GM12878 (cell line): ENCODE measurements at regions not wholly inside any gene's neighbourhood (a gene's known extent, or its start where the extent isn't known, plus 50 kb on each side); places are given as distances from the start of the nearest gene placed in this dataset.
A peak's percentile ranks its signal among the peaks of the same experiment; 100 is the strongest.

ENCODE experiments used
- ATAC-seq: fragments of 200-7000 bp; cut with Tn5 transposase; 3 replicates; pipeline ENCODE4 v1.9.1; 2020; ENCODE audit warnings: mild to moderate bottlenecking, moderate library complexity
- BruUV-seq: library from RNA; stranded (reverse); fragments of 400-500 nt; replicated peaks from 2 replicates; lab custom pipeline; 2021; lab: Mats Ljungman, UMichigan
- CTCF ChIA-PET: fragments of 300-600 bp; sonication (Branson Sonifier 250); formaldehyde crosslinking; extraction: SDS; loops from one replicate; lab custom pipeline; 2021; ENCODE audit warnings: inconsistent platforms; lab: Yijun Ruan, JAX
- POLR2A ChIA-PET: fragments of 350-600 bp; formaldehyde crosslinking; extraction: SDS; loops from one replicate; lab custom pipeline; 2021; ENCODE audit warnings: inconsistent platforms; lab: Charles Lee
- RAD21 ChIA-PET: fragments of 300-600 bp; sonication (Branson Sonifier 250); formaldehyde crosslinking; loops from one replicate; lab custom pipeline; 2023; ENCODE audit warnings: antibody characterized with exemption; ENCODE audit not compliant: unreplicated experiment; lab: Charles Lee
- SMC1A ChIA-PET: fragments of 300-600 bp; sonication (Branson Sonifier 250); formaldehyde crosslinking; loops from one replicate; lab custom pipeline; 2023; ENCODE audit not compliant: unreplicated experiment, uncharacterized antibody; lab: Charles Lee
- DNase-seq: peaks from one replicate; pipeline ENCODE4 v3.0.0-alpha.2; 2011; ENCODE audit warnings: low read depth, low spot score
- FAIRE-seq: peaks from 3 replicates; lab custom pipeline; 2011; peaks lifted over from hg19 to GRCh38; lab: Jason Lieb, UNC
- H2AFZ ChIP-seq: 2 replicates; pipeline ENCODE4 v1.6.0; 2011; ENCODE audit warnings: low read depth, low read length, control low read depth; ENCODE audit not compliant: control insufficient read depth
- H3K27ac ChIP-seq: 2 replicates; pipeline ENCODE4 v1.5.1; 2011; ENCODE audit warnings: control low read depth; ENCODE audit not compliant: control insufficient read depth, insufficient read depth
- H3K27me3 ChIP-seq, 2 experiments: replicated peaks in 1 of 2; 2 replicates each; pipeline versions ENCODE4 v1.6.0 to v1.6.1; 2011; ENCODE audit warnings: low read length in 1 of 2; ENCODE audit not compliant: control insufficient read depth in 2 of 2, insufficient read depth in 2 of 2
- H3K36me3 ChIP-seq, 2 experiments: 2 replicates each; pipeline ENCODE4 v1.5.1; 2011; ENCODE audit warnings: low read length in 1 of 2; ENCODE audit not compliant: control insufficient read depth in 2 of 2, insufficient read depth in 2 of 2
- H3K4me1 ChIP-seq: 2 replicates; pipeline ENCODE4 v1.6.1; 2011; ENCODE audit warnings: mild to moderate bottlenecking, low read length, moderate library complexity, mixed read lengths; ENCODE audit not compliant: control insufficient read depth, insufficient read depth
- H3K4me2 ChIP-seq: 2 replicates; pipeline ENCODE4 v1.6.0; 2011; ENCODE audit warnings: control low read depth; ENCODE audit not compliant: control insufficient read depth, insufficient read depth
- H3K4me3 ChIP-seq: fragments of 200-600 bp; sonication (generic); 2 replicates; pipeline ENCODE4 v1.5.1; 2016
- H3K79me2 ChIP-seq: 2 replicates; pipeline ENCODE4 v1.6.0; 2011; ENCODE audit warnings: low read length; ENCODE audit not compliant: control insufficient read depth, insufficient read depth
- H3K9ac ChIP-seq: 2 replicates; pipeline ENCODE4 v1.8.0; 2011; ENCODE audit warnings: low read length, control low read depth, mixed read lengths; ENCODE audit not compliant: control insufficient read depth, insufficient read depth
- H3K9me3 ChIP-seq: replicated peaks from 3 replicates; pipeline ENCODE4 v1.5.1; 2011; ENCODE audit warnings: mild to moderate bottlenecking, low read length; ENCODE audit not compliant: control insufficient read depth, insufficient read depth
- H4K20me1 ChIP-seq: 2 replicates; pipeline ENCODE4 v1.6.0; 2011; ENCODE audit not compliant: control insufficient read depth, insufficient read depth
- ATF7 ChIP-seq: fragments of 450-650 bp; IDR thresholded peaks from 2 replicates; pipeline ENCODE4 v1.6.1; 2016; ENCODE audit warnings: low read depth, mild to moderate bottlenecking
- MXI1 ChIP-seq: fragments of 150-350 bp; IDR thresholded peaks from 2 replicates; pipeline ENCODE4 v1.6.1; 2011; ENCODE audit warnings: low read depth, mild to moderate bottlenecking, inconsistent platforms, low read length, improper control_type of control experiment
- NR2F1 ChIP-seq: fragments of 450-650 bp; conservative IDR thresholded peaks from 2 replicates; pipeline ENCODE4 v1.6.1; 2017; ENCODE audit warnings: mild to moderate bottlenecking
- RBBP5 ChIP-seq: fragments of 200-600 bp; sonication (generic); conservative IDR thresholded peaks from 2 replicates; pipeline ENCODE4 v1.6.1; 2016
- SMAD1 ChIP-seq: fragments of 450-650 bp; IDR thresholded peaks from 2 replicates; pipeline ENCODE4 v1.6.1; 2018; ENCODE audit warnings: mild to moderate bottlenecking, low read depth; ENCODE audit not compliant: partially characterized antibody
- WGBS: methylation state at CpG from one replicate; pipeline ENCODE4 v1.1.6; 2016; ENCODE audit warnings: low lambda C conversion rate; ENCODE audit not compliant: insufficient replicate concordance, insufficient coverage; ENCODE audit errors: missing lambda C conversion rate; 5-methylcytosine and 5-hydroxymethylcytosine counted together
- in situ Hi-C: fragments of 300-500 bp; cut with MboI; formaldehyde crosslinking; loops from 9 replicates; pipeline ENCODE4 v1.14.3; 2018; ENCODE audit warnings: mixed read lengths
- intact Hi-C: fragments of 100-400 bp; cut with micrococcal nuclease; formaldehyde crosslinking; loops from one replicate; pipeline ENCODE4 v1.14.2; 2022; ENCODE audit not compliant: unreplicated experiment
- TF ChIP-seq, protein P1 (sequence below): IDR thresholded peaks from 2 replicates; pipeline ENCODE4 v1.6.1; 2011; ENCODE audit warnings: borderline replicate concordance, low read depth, mild to moderate bottlenecking, moderate library complexity, mixed read lengths, low read length; ENCODE audit not compliant: insufficient read depth; ENCODE audit errors: extremely low read length
- TF ChIP-seq, protein P2 (sequence below): fragments of 450-650 bp; IDR thresholded peaks from 2 replicates; pipeline ENCODE4 v1.6.1; 2017; ENCODE audit warnings: mild to moderate bottlenecking, low read depth, inconsistent platforms; ENCODE audit not compliant: poor library complexity, severe bottlenecking
- TF ChIP-seq, protein P3 (sequence below): fragments of 450-650 bp; formaldehyde crosslinking; IDR thresholded peaks from 2 replicates; pipeline ENCODE4 v1.4.0; 2022; ENCODE audit warnings: mild to moderate bottlenecking, moderate library complexity

DNA sequence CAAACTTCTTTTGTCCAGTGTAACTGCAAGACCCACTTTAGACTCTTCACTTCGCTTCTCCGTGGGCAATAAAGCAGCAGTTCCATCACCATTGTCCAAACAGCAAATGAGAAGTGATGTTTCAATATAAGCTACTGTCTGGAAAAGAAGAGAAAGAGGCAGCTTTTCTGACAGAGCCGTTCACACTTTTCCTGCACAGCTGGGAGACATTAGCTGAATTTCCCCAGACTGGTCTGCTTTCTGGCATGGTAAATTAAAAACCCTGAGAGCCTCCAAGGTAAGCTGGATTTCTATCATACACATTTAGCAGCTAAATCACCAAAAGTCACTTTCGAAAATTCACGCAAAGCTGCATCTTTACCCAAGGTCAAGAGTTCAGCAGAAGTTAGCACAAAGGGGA is 108.5 kb upstream of the CMC1 start:
- Histone ChIP-seq H4K20me1 (no peaks in the 10 kb centered on the region), H3K36me3 (no peaks in the 10 kb centered on the region), H3K9me3 (no peaks in the 10 kb centered on the region), H3K4me2 (no peak overlapping the region), H3K9ac (no peak overlapping the region), H3K4me1 (no peaks in the 10 kb centered on the region), H3K4me3 (no peak overlapping the region), H3K27me3 (no peaks in the 10 kb centered on the region), H3K79me2 (no peaks in the 10 kb centered on the region), H3K27ac (no peak overlapping the region), H2AFZ (no peak overlapping the region)
- BruUV-seq = no TSS peak
- WGBS = 38% methylated on average over 5 of the region's 5 CpGs
- ChIA-PET CTCF (interaction anchor here (0.5 to 5.0 kb wide), 11 partner anchors 9 to 421 kb away, joined by 3 to 44 read pairs (median 4); no protein-coding TSS in a partner anchor), SMC1A (interaction anchor here (0.7 to 27.3 kb wide), 31 partner anchors 4 to 421 kb away, joined by 3 to 602 read pairs (median 4); no protein-coding TSS in a partner anchor), RAD21 (interaction anchor here (0.9 to 18.4 kb wide), 23 partner anchors 8 to 421 kb away, joined by 3 to 344 read pairs (median 6); partner anchors contain the start of gene EOMES), POLR2A (interaction anchor here (0.7 to 3.4 kb wide), 17 partner anchors 9 to 413 kb away, joined by 3 to 27 read pairs (median 4); partner anchors contain the start of gene EOMES)
- in situ Hi-C loops (loop anchor here (10.0 kb wide), 1 partner anchor 418 kb away; no protein-coding TSS in a partner anchor), intact Hi-C loops (no loop called here)
- FAIRE-seq = no peak
- ATAC-seq = no peak
- no peak for TF ChIP-seq RBBP5
- peak; percentile 74 for TF ChIP-seq NR2F1
- DNase-seq = no peak

DNA sequence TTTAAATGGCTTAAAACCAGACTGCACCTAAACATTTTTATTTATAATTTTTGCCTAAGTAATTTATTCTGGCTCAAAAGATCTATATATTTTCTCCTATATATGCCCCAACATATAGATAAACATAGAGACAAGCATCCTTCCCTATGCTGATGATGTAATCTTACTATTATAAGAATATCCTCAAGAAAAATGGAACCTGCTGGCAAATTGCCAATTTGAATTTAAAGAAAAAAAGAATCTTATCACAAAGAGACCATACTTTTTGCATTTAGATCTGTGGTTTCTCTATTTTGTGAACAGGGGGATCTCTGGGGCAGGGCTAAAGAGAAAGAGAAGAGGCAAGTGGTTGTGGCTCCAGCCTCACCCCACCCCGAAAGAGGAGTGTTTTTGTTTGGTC is 107.2 kb upstream of the CMC1 start:
- Histone ChIP-seq H3K4me2 (no peak overlapping the region), H4K20me1 (no peaks in the 10 kb centered on the region), H3K4me3 (no peak overlapping the region), H3K9ac (no peak overlapping the region), H3K4me1 (no peaks in the 10 kb centered on the region), H3K9me3 (no peaks in the 10 kb centered on the region), H3K79me2 (no peaks in the 10 kb centered on the region), H3K27me3 (no peaks in the 10 kb centered on the region), H2AFZ (no peak overlapping the region), H3K27ac (no peak overlapping the region), H3K36me3 (no peaks in the 10 kb centered on the region)
- ChIA-PET CTCF (interaction anchor here (0.7 to 1.4 kb wide), 4 partner anchors 11 to 176 kb away, joined by 3 to 4 read pairs (median 3); no protein-coding TSS in a partner anchor), SMC1A (interaction anchor here (0.6 to 27.3 kb wide), 18 partner anchors 5 to 415 kb away, joined by 3 to 602 read pairs (median 8); no protein-coding TSS in a partner anchor), POLR2A (interaction anchor here (1.1 to 1.7 kb wide), 3 partner anchors 9 to 84 kb away, joined by 3 to 7 read pairs (median 3); no protein-coding TSS in a partner anchor), RAD21 (interaction anchor here (1.2 to 18.4 kb wide), 14 partner anchors 6 to 422 kb away, joined by 3 to 344 read pairs (median 16); partner anchors contain the start of gene EOMES)
- DNase-seq (no peak), FAIRE-seq (no peak), ATAC-seq (peak; percentile 41)
- 0% methylated on average over 1 of the region's 1 CpG for WGBS
- no TSS peak for BruUV-seq
- intact Hi-C loops (no loop called here), in situ Hi-C loops (loop anchor here (10.0 kb wide), 1 partner anchor 419 kb away; no protein-coding TSS in a partner anchor)
- TF ChIP-seq, protein P1, sequence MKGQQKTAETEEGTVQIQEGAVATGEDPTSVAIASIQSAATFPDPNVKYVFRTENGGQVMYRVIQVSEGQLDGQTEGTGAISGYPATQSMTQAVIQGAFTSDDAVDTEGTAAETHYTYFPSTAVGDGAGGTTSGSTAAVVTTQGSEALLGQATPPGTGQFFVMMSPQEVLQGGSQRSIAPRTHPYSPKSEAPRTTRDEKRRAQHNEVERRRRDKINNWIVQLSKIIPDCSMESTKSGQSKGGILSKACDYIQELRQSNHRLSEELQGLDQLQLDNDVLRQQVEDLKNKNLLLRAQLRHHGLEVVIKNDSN = no peak
- TF ChIP-seq SMAD1 = peak; percentile 99
- peak; percentile 62; the same call in 1 of the 2 replicates for TF ChIP-seq MXI1
- peak; percentile 80 for TF ChIP-seq ATF7
- TF ChIP-seq, protein P2, sequence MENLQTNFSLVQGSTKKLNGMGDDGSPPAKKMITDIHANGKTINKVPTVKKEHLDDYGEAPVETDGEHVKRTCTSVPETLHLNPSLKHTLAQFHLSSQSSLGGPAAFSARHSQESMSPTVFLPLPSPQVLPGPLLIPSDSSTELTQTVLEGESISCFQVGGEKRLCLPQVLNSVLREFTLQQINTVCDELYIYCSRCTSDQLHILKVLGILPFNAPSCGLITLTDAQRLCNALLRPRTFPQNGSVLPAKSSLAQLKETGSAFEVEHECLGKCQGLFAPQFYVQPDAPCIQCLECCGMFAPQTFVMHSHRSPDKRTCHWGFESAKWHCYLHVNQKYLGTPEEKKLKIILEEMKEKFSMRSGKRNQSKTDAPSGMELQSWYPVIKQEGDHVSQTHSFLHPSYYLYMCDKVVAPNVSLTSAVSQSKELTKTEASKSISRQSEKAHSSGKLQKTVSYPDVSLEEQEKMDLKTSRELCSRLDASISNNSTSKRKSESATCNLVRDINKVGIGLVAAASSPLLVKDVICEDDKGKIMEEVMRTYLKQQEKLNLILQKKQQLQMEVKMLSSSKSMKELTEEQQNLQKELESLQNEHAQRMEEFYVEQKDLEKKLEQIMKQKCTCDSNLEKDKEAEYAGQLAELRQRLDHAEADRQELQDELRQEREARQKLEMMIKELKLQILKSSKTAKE = peak; percentile 84
- TF ChIP-seq, protein P3, sequence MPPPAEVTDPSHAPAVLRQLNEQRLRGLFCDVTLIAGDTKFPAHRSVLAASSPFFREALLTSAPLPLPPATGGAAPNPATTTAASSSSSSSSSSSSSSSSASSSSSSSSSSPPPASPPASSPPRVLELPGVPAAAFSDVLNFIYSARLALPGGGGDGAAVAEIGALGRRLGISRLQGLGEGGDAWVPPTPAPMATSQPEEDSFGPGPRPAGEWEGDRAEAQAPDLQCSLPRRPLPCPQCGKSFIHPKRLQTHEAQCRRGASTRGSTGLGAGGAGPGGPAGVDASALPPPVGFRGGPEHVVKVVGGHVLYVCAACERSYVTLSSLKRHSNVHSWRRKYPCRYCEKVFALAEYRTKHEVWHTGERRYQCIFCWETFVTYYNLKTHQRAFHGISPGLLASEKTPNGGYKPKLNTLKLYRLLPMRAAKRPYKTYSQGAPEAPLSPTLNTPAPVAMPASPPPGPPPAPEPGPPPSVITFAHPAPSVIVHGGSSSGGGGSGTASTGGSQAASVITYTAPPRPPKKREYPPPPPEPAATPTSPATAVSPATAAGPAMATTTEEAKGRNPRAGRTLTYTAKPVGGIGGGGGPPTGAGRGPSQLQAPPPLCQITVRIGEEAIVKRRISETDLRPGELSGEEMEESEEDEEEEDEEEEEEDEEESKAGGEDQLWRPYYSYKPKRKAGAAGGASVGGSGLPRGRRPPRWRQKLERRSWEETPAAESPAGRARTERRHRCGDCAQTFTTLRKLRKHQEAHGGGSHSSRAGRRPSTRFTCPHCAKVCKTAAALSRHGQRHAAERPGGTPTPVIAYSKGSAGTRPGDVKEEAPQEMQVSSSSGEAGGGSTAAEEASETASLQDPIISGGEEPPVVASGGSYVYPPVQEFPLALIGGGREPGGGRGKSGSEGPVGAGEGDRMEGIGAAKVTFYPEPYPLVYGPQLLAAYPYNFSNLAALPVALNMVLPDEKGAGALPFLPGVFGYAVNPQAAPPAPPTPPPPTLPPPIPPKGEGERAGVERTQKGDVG (CRISPR knock-in tag) = no peak
